ENCODE measurements at regions not wholly inside any gene's neighbourhood (a gene's known extent, or its start where the extent isn't known, plus 50 kb on each side); places are given as distances from the start of the nearest gene placed in this dataset.

DNA sequence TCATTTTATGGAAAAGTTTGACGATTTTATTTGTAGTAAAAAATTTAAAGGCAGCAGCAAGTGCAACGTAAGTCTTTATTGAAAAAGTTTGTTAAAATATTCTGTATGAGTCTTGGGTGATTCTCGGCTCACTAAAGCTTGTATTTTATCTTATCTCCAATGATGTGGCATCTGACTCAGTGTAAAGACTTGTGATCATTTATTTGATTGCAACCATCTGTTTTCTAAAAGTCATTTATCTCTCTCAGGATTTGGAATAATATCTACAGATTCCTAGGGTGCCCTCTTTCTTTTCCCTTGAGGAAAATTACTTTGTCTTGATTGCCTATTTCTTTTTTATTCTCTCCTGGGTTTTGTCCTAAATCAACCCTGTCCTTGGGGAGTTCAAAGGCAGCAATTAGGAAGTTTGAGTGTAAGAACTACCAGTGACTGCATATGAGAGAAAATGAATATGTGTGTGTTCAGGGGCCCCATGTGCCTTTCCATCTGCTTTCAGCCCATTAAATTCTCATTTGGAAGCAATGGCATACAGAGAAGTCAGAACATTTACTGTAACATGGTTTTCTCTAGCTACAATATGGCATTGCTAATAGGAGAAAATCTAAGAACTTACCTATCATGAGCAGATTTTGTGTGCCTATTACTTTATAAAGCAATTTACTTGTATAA is 575.0 kb upstream of the CHRM3 start:
- intact Hi-C loops (cut with DNase I), result no loop called here

GRCh38 chr1:238790882-238791281 is 595.5 kb upstream of the CHRM3 start:
- no peak for DNase-seq
- H3K36me3 ChIP-seq, result no peaks in the 10 kb centered on the region
- H3K4me3 ChIP-seq (replicated peaks in 1 of 3), result no peak overlapping the region
- intact Hi-C loops (cut with DNase I), result no loop called here
- WGBS, 2 donors, result 92 to 94% methylated on average over 4 of the region's 4 CpGs
- no peak overlapping the region for H3K27ac ChIP-seq
- TF ChIP-seq, protein P1, sequence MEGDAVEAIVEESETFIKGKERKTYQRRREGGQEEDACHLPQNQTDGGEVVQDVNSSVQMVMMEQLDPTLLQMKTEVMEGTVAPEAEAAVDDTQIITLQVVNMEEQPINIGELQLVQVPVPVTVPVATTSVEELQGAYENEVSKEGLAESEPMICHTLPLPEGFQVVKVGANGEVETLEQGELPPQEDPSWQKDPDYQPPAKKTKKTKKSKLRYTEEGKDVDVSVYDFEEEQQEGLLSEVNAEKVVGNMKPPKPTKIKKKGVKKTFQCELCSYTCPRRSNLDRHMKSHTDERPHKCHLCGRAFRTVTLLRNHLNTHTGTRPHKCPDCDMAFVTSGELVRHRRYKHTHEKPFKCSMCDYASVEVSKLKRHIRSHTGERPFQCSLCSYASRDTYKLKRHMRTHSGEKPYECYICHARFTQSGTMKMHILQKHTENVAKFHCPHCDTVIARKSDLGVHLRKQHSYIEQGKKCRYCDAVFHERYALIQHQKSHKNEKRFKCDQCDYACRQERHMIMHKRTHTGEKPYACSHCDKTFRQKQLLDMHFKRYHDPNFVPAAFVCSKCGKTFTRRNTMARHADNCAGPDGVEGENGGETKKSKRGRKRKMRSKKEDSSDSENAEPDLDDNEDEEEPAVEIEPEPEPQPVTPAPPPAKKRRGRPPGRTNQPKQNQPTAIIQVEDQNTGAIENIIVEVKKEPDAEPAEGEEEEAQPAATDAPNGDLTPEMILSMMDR (IDR thresholded peaks at IDR 0.05), result no peak
- no peak for TF ChIP-seq POLR2A (IDR thresholded peaks at IDR 0.05)
- H3K9me3 ChIP-seq, result no peaks in the 10 kb centered on the region
- H3K4me1 ChIP-seq, result no peaks in the 10 kb centered on the region
- no peaks in the 10 kb centered on the region for H3K27me3 ChIP-seq

More for the DNA sequence above, 575.0 kb upstream of the CHRM3 start:
- Histone ChIP-seq H3K4me1 (no peaks in the 10 kb centered on the region), H3K36me3 (no peaks in the 10 kb centered on the region), H3K4me3 (replicated peaks in 1 of 3) (no peak overlapping the region), H3K9me3 (no peaks in the 10 kb centered on the region), H3K27ac (no peak overlapping the region), H3K27me3 (no peaks in the 10 kb centered on the region)
- TF ChIP-seq POLR2A (IDR thresholded peaks at IDR 0.05), result no peak
- TF ChIP-seq, protein P1 (IDR thresholded peaks at IDR 0.05), result no peak
- DNase-seq, result no peak
- 89% methylated on average over 3 of the region's 3 CpGs for WGBS, 2 donors

- Histone ChIP-seq H3K4me3 (replicated peaks in 1 of 3) (no peak overlapping the region), H3K9me3 (no peaks in the 10 kb centered on the region), H3K27me3 (no peaks in the 10 kb centered on the region), H3K27ac (no peak overlapping the region), H3K36me3 (no peaks in the 10 kb centered on the region), H3K4me1 (no peaks in the 10 kb centered on the region)
- TF ChIP-seq, protein P1 (IDR thresholded peaks at IDR 0.05), result no peak
- no peak for TF ChIP-seq POLR2A (IDR thresholded peaks at IDR 0.05)
- intact Hi-C loops (cut with DNase I), result no loop called here
- 80 to 85% methylated on average over 6 of the region's 6 CpGs for WGBS, 2 donors
- DNase-seq, result no peak
Observed at GRCh38 chr1:238789916-238790667, 596.3 kb upstream of the CHRM3 start.

DNA sequence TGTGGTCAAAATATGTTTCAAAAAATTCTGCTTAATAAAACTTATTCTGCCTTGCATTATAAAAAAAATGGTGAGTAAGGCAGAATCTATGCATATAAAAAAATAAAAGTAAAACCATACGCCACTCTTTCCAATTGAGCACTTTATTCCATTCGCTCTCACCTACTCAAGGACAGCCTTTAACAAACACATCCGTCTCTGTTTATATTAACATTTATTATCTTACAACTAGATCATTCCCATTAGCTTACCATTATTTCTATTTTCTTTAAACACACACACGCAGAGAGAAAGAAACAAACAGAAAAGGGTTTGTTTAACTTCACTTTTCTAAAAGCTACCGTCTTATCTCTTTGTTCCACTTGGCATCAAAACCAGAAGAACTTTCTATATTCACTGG is 598.9 kb upstream of the CHRM3 start:
- H3K27me3 ChIP-seq, result no peaks in the 10 kb centered on the region
- no peak for DNase-seq
- no peak overlapping the region for H3K4me3 ChIP-seq (replicated peaks in 1 of 3)
- H3K27ac ChIP-seq, result no peak overlapping the region
- H3K36me3 ChIP-seq, result no peaks in the 10 kb centered on the region
- intact Hi-C loops (cut with DNase I), result no loop called here
- H3K4me1 ChIP-seq, result no peaks in the 10 kb centered on the region
- WGBS, 2 donors, result 27 to 42% methylated on average over 5 of the region's 5 CpGs
- no peaks in the 10 kb centered on the region for H3K9me3 ChIP-seq
- TF ChIP-seq, protein P1 (IDR thresholded peaks at IDR 0.05), result no peak
- no peak for TF ChIP-seq POLR2A (IDR thresholded peaks at IDR 0.05)

DNA sequence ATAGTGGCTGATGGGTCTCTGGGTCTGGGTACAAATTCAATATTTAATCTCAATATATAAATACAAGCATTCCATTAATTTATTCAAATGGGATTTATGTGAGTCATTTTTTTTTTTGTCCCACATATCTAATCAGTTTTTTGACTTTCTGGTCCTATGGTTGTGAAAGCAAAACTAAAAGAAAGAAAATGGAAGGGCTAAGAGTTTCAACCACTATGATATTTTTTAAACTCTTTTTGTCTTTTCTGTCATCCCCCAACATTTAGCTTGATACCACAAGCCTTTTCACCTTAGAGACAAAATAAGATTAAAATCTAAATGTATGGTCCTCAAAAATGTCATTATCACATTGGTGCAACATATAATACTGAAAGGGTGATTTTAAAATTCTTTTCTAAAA is 602.7 kb upstream of the CHRM3 start:
- DNase-seq, result no peak
- Histone ChIP-seq H3K9me3 (no peaks in the 10 kb centered on the region), H3K27ac (no peak overlapping the region), H3K36me3 (no peaks in the 10 kb centered on the region), H3K4me3 (replicated peaks in 1 of 3) (no peak overlapping the region), H3K27me3 (no peaks in the 10 kb centered on the region), H3K4me1 (no peaks in the 10 kb centered on the region)
- TF ChIP-seq, protein P1 (IDR thresholded peaks at IDR 0.05), result no peak
- TF ChIP-seq POLR2A (IDR thresholded peaks at IDR 0.05), result no peak
- intact Hi-C loops (cut with DNase I), result no loop called here
